ENCODE measurements at regions not wholly inside any gene's neighbourhood (a gene's known extent, or its start where the extent isn't known, plus 50 kb on each side); places are given as distances from the start of the nearest gene placed in this dataset.

GRCh38 chr10:105855791-105856190 lies 1214.7 kb downstream of the SORCS3 start:
- DNase-seq (no peak), ATAC-seq (no peak)
- no peak overlapping the region for H3K27ac ChIP-seq
- no peaks in the 10 kb centered on the region for H3K36me3 ChIP-seq
- H3K27me3 ChIP-seq: no peaks in the 10 kb centered on the region
- no peaks in the 10 kb centered on the region for H3K9me3 ChIP-seq
- H3K4me1 ChIP-seq: no peaks in the 10 kb centered on the region
- TF ChIP-seq, protein P1, sequence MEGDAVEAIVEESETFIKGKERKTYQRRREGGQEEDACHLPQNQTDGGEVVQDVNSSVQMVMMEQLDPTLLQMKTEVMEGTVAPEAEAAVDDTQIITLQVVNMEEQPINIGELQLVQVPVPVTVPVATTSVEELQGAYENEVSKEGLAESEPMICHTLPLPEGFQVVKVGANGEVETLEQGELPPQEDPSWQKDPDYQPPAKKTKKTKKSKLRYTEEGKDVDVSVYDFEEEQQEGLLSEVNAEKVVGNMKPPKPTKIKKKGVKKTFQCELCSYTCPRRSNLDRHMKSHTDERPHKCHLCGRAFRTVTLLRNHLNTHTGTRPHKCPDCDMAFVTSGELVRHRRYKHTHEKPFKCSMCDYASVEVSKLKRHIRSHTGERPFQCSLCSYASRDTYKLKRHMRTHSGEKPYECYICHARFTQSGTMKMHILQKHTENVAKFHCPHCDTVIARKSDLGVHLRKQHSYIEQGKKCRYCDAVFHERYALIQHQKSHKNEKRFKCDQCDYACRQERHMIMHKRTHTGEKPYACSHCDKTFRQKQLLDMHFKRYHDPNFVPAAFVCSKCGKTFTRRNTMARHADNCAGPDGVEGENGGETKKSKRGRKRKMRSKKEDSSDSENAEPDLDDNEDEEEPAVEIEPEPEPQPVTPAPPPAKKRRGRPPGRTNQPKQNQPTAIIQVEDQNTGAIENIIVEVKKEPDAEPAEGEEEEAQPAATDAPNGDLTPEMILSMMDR (IDR thresholded peaks at IDR 0.05): no peak
- H3K4me3 ChIP-seq: no peak overlapping the region
- intact Hi-C loops (cut with DNase I): no loop called here

GRCh38 chr10:105844676-105845570 lies 1203.8 kb downstream of the SORCS3 start:
- Histone ChIP-seq H3K4me1 (no peaks in the 10 kb centered on the region), H3K9me3 (no peaks in the 10 kb centered on the region), H3K27ac (no peak overlapping the region), H3K27me3 (no peaks in the 10 kb centered on the region), H3K36me3 (no peaks in the 10 kb centered on the region), H3K4me3 (no peak overlapping the region)
- ATAC-seq: no peak
- intact Hi-C loops (cut with DNase I): no loop called here
- DNase-seq: no peak
- TF ChIP-seq, protein P1 (IDR thresholded peaks at IDR 0.05): no peak

- no peaks in the 10 kb centered on the region for H3K36me3 ChIP-seq
- no peak for DNase-seq
- ATAC-seq: no peak
- H3K4me1 ChIP-seq: no peaks in the 10 kb centered on the region
- H3K4me3 ChIP-seq: no peak overlapping the region
- TF ChIP-seq, protein P1 (IDR thresholded peaks at IDR 0.05): no peak
- no peaks in the 10 kb centered on the region for H3K9me3 ChIP-seq
- no peak overlapping the region for H3K27ac ChIP-seq
- intact Hi-C loops (cut with DNase I): no loop called here
- H3K27me3 ChIP-seq: no peaks in the 10 kb centered on the region
Observed at GRCh38 chr10:105844241-105844640, 1203.2 kb downstream of the SORCS3 start.

DNA sequence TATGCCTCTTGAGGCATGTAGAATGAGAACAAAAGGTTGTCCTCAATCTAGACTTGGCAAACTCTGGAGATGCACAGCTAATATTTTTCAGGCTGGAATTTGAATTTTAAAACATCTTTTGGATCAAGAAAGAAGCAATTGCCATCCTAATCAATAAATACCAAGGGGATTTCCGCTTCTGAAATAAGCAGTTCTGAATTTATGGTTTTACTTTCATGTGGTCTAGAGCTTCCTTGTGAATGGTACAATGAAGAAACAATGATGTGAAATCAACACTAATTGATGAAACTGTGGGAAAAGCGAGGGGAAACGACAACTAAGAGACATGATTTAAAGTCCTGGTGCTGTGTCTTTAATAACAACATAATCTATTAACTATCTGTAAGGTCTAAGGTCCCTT lies 1202.7 kb downstream of the SORCS3 start:
- H3K4me3 ChIP-seq: no peak overlapping the region
- no peaks in the 10 kb centered on the region for H3K27me3 ChIP-seq
- TF ChIP-seq, protein P1 (IDR thresholded peaks at IDR 0.05): no peak
- no peaks in the 10 kb centered on the region for H3K4me1 ChIP-seq
- no peaks in the 10 kb centered on the region for H3K9me3 ChIP-seq
- no peaks in the 10 kb centered on the region for H3K36me3 ChIP-seq
- intact Hi-C loops (cut with DNase I): no loop called here
- ATAC-seq (no peak), DNase-seq (no peak)
- no peak overlapping the region for H3K27ac ChIP-seq

DNA sequence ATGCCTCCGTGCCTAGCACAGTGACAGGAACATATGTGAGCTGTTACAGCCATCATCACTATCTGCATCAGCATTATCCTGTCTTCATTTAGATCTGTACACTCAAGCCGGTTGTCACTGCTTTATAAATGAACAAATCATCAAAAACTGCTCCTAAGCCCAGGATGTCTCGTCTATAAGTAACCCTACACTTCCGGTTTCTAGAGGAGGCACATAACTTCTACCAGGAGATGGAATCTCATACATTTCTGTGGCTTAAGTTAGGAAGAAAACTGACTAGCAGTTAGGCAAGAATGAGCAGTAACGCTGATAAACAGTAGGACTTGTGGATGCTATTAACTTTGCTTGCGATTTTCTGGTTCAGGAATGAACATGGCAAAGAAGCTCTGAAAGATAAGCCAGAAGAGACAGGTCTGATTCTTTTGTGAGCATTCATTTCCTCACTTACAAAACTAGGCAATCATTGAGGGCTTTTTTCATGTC lies 1199.2 kb downstream of the SORCS3 start:
- no peak overlapping the region for H3K27ac ChIP-seq
- H3K36me3 ChIP-seq: no peaks in the 10 kb centered on the region
- no peaks in the 10 kb centered on the region for H3K4me1 ChIP-seq
- ATAC-seq: no peak
- intact Hi-C loops (cut with DNase I): no loop called here
- no peaks in the 10 kb centered on the region for H3K27me3 ChIP-seq
- TF ChIP-seq, protein P1 (IDR thresholded peaks at IDR 0.05): no peak
- no peak for DNase-seq
- H3K9me3 ChIP-seq: no peaks in the 10 kb centered on the region
- no peak overlapping the region for H3K4me3 ChIP-seq
